KMS-11 (cell line): ENCODE measurements at regions not wholly inside any gene's neighbourhood (a gene's known extent, or its start where the extent isn't known, plus 50 kb on each side); places are given as distances from the start of the nearest gene placed in this dataset.
"Not testable (repeated sequence)": the region's sequence is repeated elsewhere in the genome, so short reads cannot be mapped to it uniquely, and the experiment has no call there.

ENCODE experiments used
- H2AFZ ChIP-seq: fragments of 200-600 bp; sonication (generic); 2 replicates; pipeline ENCODE4 v1.6.1; 2016; ENCODE audit warnings: antibody characterized with exemption, mixed run types, low read depth
- H3K27ac ChIP-seq: fragments of 200-600 bp; sonication (generic); 2 replicates; pipeline ENCODE4 v1.6.1; 2016; ENCODE audit warnings: mild to moderate bottlenecking, mixed run types
- H3K27me3 ChIP-seq: fragments of 200-600 bp; sonication (generic); 2 replicates; pipeline ENCODE4 v1.6.1; 2017; ENCODE audit warnings: mild to moderate bottlenecking, low read depth, mixed run types, moderate library complexity; ENCODE audit not compliant: insufficient read depth
- H3K36me3 ChIP-seq: fragments of 200-600 bp; sonication (generic); 2 replicates; pipeline ENCODE4 v1.6.1; 2017; ENCODE audit warnings: mild to moderate bottlenecking, mixed run types; ENCODE audit not compliant: insufficient read depth
- H3K4me1 ChIP-seq: fragments of 200-600 bp; sonication (generic); 2 replicates; pipeline ENCODE4 v1.6.1; 2016; ENCODE audit warnings: mild to moderate bottlenecking, low read depth, mixed run types; ENCODE audit not compliant: poor library complexity, severe bottlenecking
- H3K4me2 ChIP-seq: fragments of 200-600 bp; sonication (generic); 2 replicates; pipeline ENCODE4 v1.7.0; 2016; ENCODE audit warnings: mild to moderate bottlenecking, mixed run types
- H3K4me3 ChIP-seq: fragments of 200-600 bp; sonication (generic); IDR thresholded peaks from 2 replicates; pipeline ENCODE4 v1.6.1; 2017; ENCODE audit warnings: low read depth, low read length, mixed read lengths; ENCODE audit not compliant: insufficient read depth
- H3K79me2 ChIP-seq: fragments of 200-600 bp; sonication (generic); 2 replicates; pipeline ENCODE4 v1.6.1; 2016; ENCODE audit warnings: low read depth, mixed run types; ENCODE audit not compliant: insufficient read depth
- H3K9ac ChIP-seq: fragments of 200-600 bp; sonication (generic); 2 replicates; pipeline ENCODE4 v1.6.1; 2016; ENCODE audit warnings: mild to moderate bottlenecking, mixed run types
- H4K20me1 ChIP-seq: fragments of 200-600 bp; sonication (generic); 2 replicates; pipeline ENCODE4 v1.6.1; 2016; ENCODE audit warnings: mild to moderate bottlenecking, mixed run types; ENCODE audit not compliant: insufficient read depth
- CTCF ChIP-seq: fragments of 200-600 bp; sonication (generic); conservative IDR thresholded peaks from 2 replicates; pipeline ENCODE4 v1.6.1; 2017; ENCODE audit warnings: low read depth, mild to moderate bottlenecking, antibody characterized with exemption, low read length, moderate library complexity, mixed read lengths

DNA sequence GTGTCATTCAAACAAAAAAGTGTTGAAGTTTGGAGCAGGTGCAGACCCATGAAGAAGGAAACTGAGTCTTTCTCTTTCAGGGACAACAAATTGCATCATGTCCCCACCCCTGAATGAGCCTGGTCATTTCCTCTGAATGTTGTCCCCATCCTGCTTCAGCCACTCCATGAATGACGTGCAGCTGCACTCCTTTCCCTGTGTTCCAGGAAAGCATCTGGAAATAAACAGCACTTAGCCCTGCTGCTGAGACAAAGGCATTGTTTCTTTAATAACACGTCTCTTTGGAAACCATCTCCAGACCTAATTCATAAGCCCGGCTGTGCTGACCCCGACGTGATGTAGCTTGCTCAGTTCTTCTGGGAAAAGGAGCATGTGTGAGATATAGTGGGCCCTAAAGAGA lies 682.3 kb downstream of the BRINP1 start:
- H3K27ac ChIP-seq = no peak overlapping the region
- no peak for TF ChIP-seq CTCF
- no peak overlapping the region for H2AFZ ChIP-seq
- no peaks in the 10 kb centered on the region for H4K20me1 ChIP-seq
- no peaks in the 10 kb centered on the region for H3K79me2 ChIP-seq
- no peak overlapping the region for H3K4me3 ChIP-seq
- no peaks in the 10 kb centered on the region for H3K36me3 ChIP-seq
- no peaks in the 10 kb centered on the region for H3K4me1 ChIP-seq
- no peaks in the 10 kb centered on the region for H3K27me3 ChIP-seq
- H3K4me2 ChIP-seq = no peak overlapping the region
- H3K9ac ChIP-seq = no peak overlapping the region

- Histone ChIP-seq H3K27me3 (no peaks in the 10 kb centered on the region), H3K27ac (no peak overlapping the region), H3K79me2 (no peaks in the 10 kb centered on the region), H3K36me3 (no peaks in the 10 kb centered on the region), H4K20me1 (no peaks in the 10 kb centered on the region), H3K4me1 (no peaks in the 10 kb centered on the region), H3K4me2 (no peak overlapping the region), H3K4me3 (no peak overlapping the region), H2AFZ (no peak overlapping the region), H3K9ac (no peak overlapping the region)
- no peak for TF ChIP-seq CTCF
Measured at GRCh38 chr9:118689280-118689679, 680.0 kb downstream of the BRINP1 start.

- no peaks in the 10 kb centered on the region for H3K36me3 ChIP-seq
- H2AFZ ChIP-seq = no peak overlapping the region
- no peaks in the 10 kb centered on the region for H3K79me2 ChIP-seq
- H3K9ac ChIP-seq = no peak overlapping the region
- no peak overlapping the region for H3K4me3 ChIP-seq
- H3K4me1 ChIP-seq = no peaks in the 10 kb centered on the region
- H4K20me1 ChIP-seq = no peaks in the 10 kb centered on the region
- H3K27me3 ChIP-seq = no peaks in the 10 kb centered on the region
- no peak overlapping the region for H3K4me2 ChIP-seq
- H3K27ac ChIP-seq = no peak overlapping the region
- no peak for TF ChIP-seq CTCF
Measured at GRCh38 chr9:118692613-118693012, 676.6 kb downstream of the BRINP1 start.

- H4K20me1 ChIP-seq = no peaks in the 10 kb centered on the region
- H3K27me3 ChIP-seq = no peaks in the 10 kb centered on the region
- H3K79me2 ChIP-seq = no peaks in the 10 kb centered on the region
- no peak overlapping the region for H2AFZ ChIP-seq
- H3K4me2 ChIP-seq = no peak overlapping the region
- no peak overlapping the region for H3K4me3 ChIP-seq
- no peak overlapping the region for H3K27ac ChIP-seq
- H3K36me3 ChIP-seq = no peaks in the 10 kb centered on the region
- no peak overlapping the region for H3K9ac ChIP-seq
- TF ChIP-seq CTCF = no peak
- no peaks in the 10 kb centered on the region for H3K4me1 ChIP-seq
Measured at GRCh38 chr9:118693645-118694044, 675.6 kb downstream of the BRINP1 start.

DNA sequence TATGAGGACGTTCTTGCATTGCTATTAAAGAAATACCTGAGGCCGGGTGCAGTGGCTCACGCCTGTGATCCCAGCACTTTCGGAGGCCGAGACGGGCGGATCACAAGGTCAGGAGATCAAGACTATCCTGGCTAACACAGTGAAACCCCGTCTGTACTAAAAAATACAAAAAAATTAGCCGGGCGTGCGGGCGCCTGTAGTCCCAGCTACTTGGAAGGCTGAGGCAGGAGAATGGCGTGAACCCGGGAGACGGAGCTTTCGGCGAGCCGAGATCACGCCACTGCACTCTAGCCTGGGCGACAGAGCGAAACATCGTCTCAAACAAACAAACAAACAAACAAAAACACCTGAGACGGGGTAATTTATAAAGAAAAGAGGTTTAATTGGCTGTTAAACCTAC lies 674.0 kb downstream of the BRINP1 start:
- H3K4me3 ChIP-seq, H3K27ac ChIP-seq, H3K27me3 ChIP-seq, H3K4me1 ChIP-seq, H3K4me2 ChIP-seq, H3K79me2 ChIP-seq, H4K20me1 ChIP-seq, H3K36me3 ChIP-seq, H2AFZ ChIP-seq, H3K9ac ChIP-seq: not testable (repeated sequence)
